Suprapubic skin (tissue), 4 donors: ENCODE measurements at regions not wholly inside any gene's neighbourhood (a gene's known extent, or its start where the extent isn't known, plus 50 kb on each side); places are given as distances from the start of the nearest gene placed in this dataset.

Experiments
- DNase-seq, 2 donors: peaks; one replicate each; pipeline ENCODE4 v3.0.0-alpha.2; 2019; ENCODE audit warnings: low spot score in 2 of 2
- H3K27ac ChIP-seq: fragments of 200-600 bp; sonication (generic); one replicate; pipeline ENCODE4 v1.5.1; 2019
- H3K27me3 ChIP-seq: fragments of 200-600 bp; sonication (generic); one replicate; pipeline ENCODE4 v1.5.1; 2019
- H3K36me3 ChIP-seq: fragments of 200-600 bp; sonication (generic); one replicate; pipeline ENCODE4 v1.5.1; 2019
- H3K4me1 ChIP-seq: fragments of 200-600 bp; sonication (generic); one replicate; pipeline ENCODE4 v1.5.1; 2019
- H3K4me3 ChIP-seq: fragments of 200-600 bp; sonication (generic); one replicate; pipeline ENCODE4 v1.5.1; 2019; ENCODE audit warnings: mild to moderate bottlenecking
- H3K9me3 ChIP-seq: fragments of 200-600 bp; sonication (generic); one replicate; pipeline ENCODE4 v1.5.1; 2019
- CTCF ChIP-seq, 2 donors: fragments of 200-600 bp in 1 of 2; fragments of 450-650 bp in 1 of 2; sonication (generic) in 1 of 2; IDR thresholded peaks; one replicate each; pipeline ENCODE4 v1.5.1; 2016 to 2019; ENCODE audit warnings: antibody characterized with exemption in 2 of 2, mild to moderate bottlenecking in 1 of 2, moderate library complexity in 1 of 2
- EP300 ChIP-seq: sonication (generic); formaldehyde crosslinking; IDR thresholded peaks from one replicate; pipeline ENCODE4 v1.6.1; 2017; ENCODE audit warnings: antibody characterized with exemption
- POLR2A ChIP-seq, 2 donors: fragments of 450-650 bp; IDR thresholded peaks; one replicate each; pipeline ENCODE4 v1.6.1; 2017; ENCODE audit warnings: antibody characterized with exemption in 2 of 2, mild to moderate bottlenecking in 2 of 2, moderate library complexity in 2 of 2
- POLR2AphosphoS5 ChIP-seq, 3 donors: sonication (generic); formaldehyde crosslinking; IDR thresholded peaks; one replicate each; pipeline ENCODE4 v1.6.1; 2017; ENCODE audit warnings: antibody characterized with exemption in 3 of 3
- WGBS: methylation state at CpG from one replicate; pipeline ENCODE4 v1.1.5; 2018; 5-methylcytosine and 5-hydroxymethylcytosine counted together

DNA sequence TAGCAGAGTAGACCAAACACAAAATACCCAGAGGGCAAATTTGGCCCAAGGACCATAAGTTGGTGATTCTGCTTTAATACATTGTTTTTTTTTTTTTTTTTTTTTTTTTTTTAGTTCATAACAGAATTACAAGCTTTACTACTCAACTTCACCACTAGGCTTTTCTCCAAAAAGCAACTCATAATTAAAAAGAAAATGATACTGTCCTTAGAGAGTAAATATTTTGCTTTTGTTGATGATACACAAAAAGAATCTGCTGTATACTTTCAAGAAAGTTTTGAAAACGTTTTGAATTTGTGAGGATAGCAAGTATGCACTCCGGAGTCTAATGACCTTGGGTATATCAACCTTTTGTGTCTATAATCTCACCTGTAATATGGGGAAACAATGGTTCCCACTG is 68.9 kb upstream of the LMO3 start:
- Histone ChIP-seq H3K27me3 (no peaks in the 10 kb centered on the region), H3K9me3 (no peaks in the 10 kb centered on the region), H3K27ac (no peak overlapping the region), H3K4me3 (no peak overlapping the region), H3K4me1 (no peaks in the 10 kb centered on the region), H3K36me3 (no peaks in the 10 kb centered on the region)
- DNase-seq: no peak
- WGBS: 69% methylated on average over 2 of the region's 2 CpGs
- TF ChIP-seq POLR2AphosphoS5 (IDR thresholded peaks at IDR 0.05) (no peak), POLR2A (IDR thresholded peaks at IDR 0.05) (no peak), EP300 (no peak), CTCF (IDR thresholded peaks at IDR 0.05) (no peak)

DNA sequence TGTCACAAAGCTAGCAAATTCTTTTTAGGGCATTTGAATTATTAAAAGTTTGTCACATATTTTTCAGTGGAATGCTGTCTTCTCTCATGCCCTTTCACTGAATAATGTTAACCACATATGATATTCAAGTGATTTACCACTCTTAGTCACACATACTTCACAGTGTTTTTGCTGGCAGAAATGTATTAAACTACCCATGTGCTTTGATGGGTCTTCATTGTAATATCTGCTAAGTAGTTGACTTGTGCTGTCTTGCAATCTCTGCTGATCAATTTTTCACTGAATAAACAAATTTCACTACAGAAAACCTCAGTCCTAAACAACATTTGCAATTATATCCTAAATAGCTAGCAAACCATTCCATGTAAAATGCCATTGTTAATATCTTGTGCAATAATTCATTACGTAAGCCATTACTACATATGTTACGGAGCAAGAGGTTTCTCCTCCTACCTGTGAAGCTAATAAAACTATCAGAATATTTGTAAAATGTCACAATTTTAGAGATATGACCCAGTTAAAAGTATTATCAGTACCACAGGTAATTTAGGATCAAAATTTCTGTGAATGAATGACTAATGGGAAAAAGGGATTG is 64.6 kb upstream of the LMO3 start:
- H3K27ac ChIP-seq: no peak overlapping the region
- DNase-seq: no peak
- H3K27me3 ChIP-seq: no peaks in the 10 kb centered on the region
- no peak overlapping the region for H3K4me3 ChIP-seq
- no peaks in the 10 kb centered on the region for H3K4me1 ChIP-seq
- no peaks in the 10 kb centered on the region for H3K9me3 ChIP-seq
- WGBS: 79% methylated on average over 2 of the region's 2 CpGs
- TF ChIP-seq CTCF (IDR thresholded peaks at IDR 0.05): no peak
- TF ChIP-seq POLR2AphosphoS5 (IDR thresholded peaks at IDR 0.05): no peak
- TF ChIP-seq POLR2A (IDR thresholded peaks at IDR 0.05): no peak
- no peaks in the 10 kb centered on the region for H3K36me3 ChIP-seq

DNA sequence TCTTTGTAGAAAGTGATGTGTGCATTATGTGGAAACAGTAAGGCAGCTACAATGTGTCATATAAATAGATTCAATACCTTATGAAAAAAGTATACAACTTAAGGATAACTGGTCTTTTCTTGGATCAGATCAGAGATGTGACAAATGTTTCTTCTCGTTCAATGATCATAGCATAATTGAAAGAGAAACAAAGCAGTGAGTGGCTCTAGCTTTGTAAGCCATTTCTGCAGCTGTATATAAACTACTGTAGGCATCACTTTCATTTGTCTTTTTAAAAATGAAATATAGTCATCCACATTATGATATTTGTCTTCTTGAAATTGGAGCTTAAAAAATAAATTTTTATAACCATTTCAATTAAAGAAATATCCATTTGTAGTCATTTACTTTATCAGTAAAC is 63.8 kb upstream of the LMO3 start:
- H3K4me1 ChIP-seq: no peaks in the 10 kb centered on the region
- H3K9me3 ChIP-seq: no peaks in the 10 kb centered on the region
- H3K4me3 ChIP-seq: no peak overlapping the region
- H3K27ac ChIP-seq: no peak overlapping the region
- no peaks in the 10 kb centered on the region for H3K36me3 ChIP-seq
- DNase-seq: no peak
- no peaks in the 10 kb centered on the region for H3K27me3 ChIP-seq
- TF ChIP-seq POLR2AphosphoS5 (IDR thresholded peaks at IDR 0.05): no peak
- no peak for TF ChIP-seq POLR2A (IDR thresholded peaks at IDR 0.05)
- no peak for TF ChIP-seq CTCF (IDR thresholded peaks at IDR 0.05)
- no peak for TF ChIP-seq EP300
- WGBS: 30% methylated on average over 1 of the region's 1 CpG

GRCh38 chr12:16668198-16668597 is 62.2 kb upstream of the LMO3 start:
- Histone ChIP-seq H3K27me3 (no peaks in the 10 kb centered on the region), H3K4me1 (no peaks in the 10 kb centered on the region), H3K36me3 (no peaks in the 10 kb centered on the region), H3K27ac (no peak overlapping the region), H3K9me3 (no peaks in the 10 kb centered on the region), H3K4me3 (no peak overlapping the region)
- WGBS: 69% methylated on average over 2 of the region's 2 CpGs
- DNase-seq: no peak
- TF ChIP-seq CTCF (IDR thresholded peaks at IDR 0.05) (no peak), EP300 (no peak), POLR2A (IDR thresholded peaks at IDR 0.05) (no peak), POLR2AphosphoS5 (IDR thresholded peaks at IDR 0.05) (no peak)

DNA sequence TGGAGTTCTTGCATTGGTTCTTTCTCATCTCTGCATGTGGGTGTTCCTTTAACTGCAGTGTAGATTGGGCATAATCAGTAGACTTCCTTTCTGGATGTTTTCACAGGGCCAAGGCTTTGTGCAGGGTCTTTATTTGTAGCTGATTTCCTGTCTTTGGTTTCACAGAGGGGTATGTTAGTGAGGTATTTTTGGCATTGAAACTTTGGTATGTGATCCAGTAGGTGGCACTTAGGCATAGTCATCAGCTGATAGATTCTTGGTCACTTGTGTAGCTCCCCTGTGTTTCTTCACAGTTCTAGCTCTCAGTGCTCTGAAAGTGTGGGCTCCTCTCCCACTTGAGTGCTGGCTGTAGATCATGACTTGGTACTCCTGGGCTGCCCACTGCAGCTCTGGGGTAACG is 52.7 kb upstream of the LMO3 start:
- no peaks in the 10 kb centered on the region for H3K4me1 ChIP-seq
- TF ChIP-seq POLR2A (IDR thresholded peaks at IDR 0.05) (no peak), EP300 (no peak)
- H3K36me3 ChIP-seq: no peaks in the 10 kb centered on the region
- 89% methylated on average over 1 of the region's 1 CpG for WGBS
- H3K4me3 ChIP-seq: no peak overlapping the region
- DNase-seq: no peak
- H3K27me3 ChIP-seq: no peaks in the 10 kb centered on the region
- H3K9me3 ChIP-seq: peaks cover 6% of the 10 kb centered on the region
- H3K27ac ChIP-seq: no peak overlapping the region
